OCI-LY7 (cell line): ENCODE measurements at regions not wholly inside any gene's neighbourhood (a gene's known extent, or its start where the extent isn't known, plus 50 kb on each side); places are given as distances from the start of the nearest gene placed in this dataset.

Experiments
- BruUV-seq: library from RNA; stranded (reverse); fragments of 400-500 nt; replicated peaks from 2 replicates; lab custom pipeline; 2021; lab: Mats Ljungman, UMichigan
- CTCF ChIA-PET: fragments of 300-600 bp; sonication (Branson Sonifier 250); formaldehyde crosslinking; loops from one replicate; lab custom pipeline; 2022; ENCODE audit warnings: antibody characterized with exemption; ENCODE audit not compliant: unreplicated experiment; lab: Charles Lee
- POLR2A ChIA-PET: fragments of 300-600 bp; sonication (Branson Sonifier 250); formaldehyde crosslinking; loops from one replicate; lab custom pipeline; 2022; ENCODE audit warnings: antibody characterized with exemption; lab: Charles Lee
- DNase-seq: peaks from one replicate; pipeline ENCODE4 v3.0.0-alpha.2; 2015; ENCODE audit warnings: low spot score
- H2AFZ ChIP-seq: fragments of 200-600 bp; sonication (generic), shearing (Covaris generic); 2 replicates; pipeline ENCODE4 v1.6.1; 2014; ENCODE audit warnings: mild to moderate bottlenecking, antibody characterized with exemption, low read length, moderate library complexity
- H3K27ac ChIP-seq: fragments of 200-600 bp; sonication (generic); 2 replicates; pipeline ENCODE4 v1.5.1; 2014; ENCODE audit warnings: mixed run types, low read depth, mild to moderate bottlenecking, moderate library complexity, low read length, inconsistent platforms; ENCODE audit not compliant: poor library complexity, severe bottlenecking
- H3K36me3 ChIP-seq: fragments of 200-600 bp; sonication (generic); 2 replicates; pipeline ENCODE4 v1.6.1; 2014; ENCODE audit warnings: mild to moderate bottlenecking, antibody characterized with exemption, low read length, moderate library complexity, mixed read lengths; ENCODE audit not compliant: insufficient read depth
- H3K4me1 ChIP-seq: fragments of 200-600 bp; sonication (generic); 2 replicates; pipeline ENCODE4 v1.5.1; 2014; ENCODE audit warnings: mild to moderate bottlenecking, low read length; ENCODE audit not compliant: insufficient read depth, poor library complexity, severe bottlenecking
- H3K4me2 ChIP-seq: fragments of 200-600 bp; sonication (generic); 2 replicates; pipeline ENCODE4 v1.6.1; 2014; ENCODE audit warnings: mild to moderate bottlenecking, low read length
- H3K4me3 ChIP-seq: fragments of 200-600 bp; sonication (generic); 2 replicates; pipeline ENCODE4 v1.5.1; 2014; ENCODE audit warnings: mild to moderate bottlenecking, low read depth, low read length; ENCODE audit not compliant: poor library complexity, severe bottlenecking
- H3K79me2 ChIP-seq: fragments of 200-600 bp; sonication (generic); 2 replicates; pipeline ENCODE4 v1.6.1; 2016; ENCODE audit warnings: low read depth, mild to moderate bottlenecking, low read length, moderate library complexity, mixed read lengths; ENCODE audit not compliant: insufficient read depth
- H3K9me2 ChIP-seq: fragments of 200-600 bp; sonication (generic); 2 replicates; pipeline ENCODE4 v1.6.1; 2016; ENCODE audit warnings: mild to moderate bottlenecking, low read length, mixed read lengths; ENCODE audit not compliant: insufficient read depth
- H3K9me3 ChIP-seq: fragments of 200-600 bp; sonication (generic); 2 replicates; pipeline ENCODE4 v1.6.1; 2014; ENCODE audit warnings: mild to moderate bottlenecking, mixed run types, low read length, mixed read lengths
- H4K20me1 ChIP-seq: fragments of 200-600 bp; sonication (generic); 2 replicates; pipeline ENCODE4 v1.6.1; 2014; ENCODE audit warnings: mild to moderate bottlenecking, antibody characterized with exemption, low read length, moderate library complexity, mixed read lengths; ENCODE audit not compliant: insufficient read depth
- EZH2phosphoT487 ChIP-seq: fragments of 200-600 bp; sonication (generic); IDR thresholded peaks from 2 replicates; pipeline ENCODE4 v1.6.1; 2018; ENCODE audit warnings: low read depth, borderline replicate concordance, mild to moderate bottlenecking, mixed run types, antibody characterized with exemption, low read length, moderate library complexity, mixed read lengths
- intact Hi-C: fragments of 100-400 bp; cut with micrococcal nuclease; formaldehyde crosslinking; loops from one replicate; pipeline ENCODE4 v1.10.0; 2022; ENCODE audit not compliant: unreplicated experiment
- TF ChIP-seq, protein P1 (sequence below): fragments of 200-600 bp; sonication (generic); conservative IDR thresholded peaks from 2 replicates; pipeline ENCODE4 v1.5.1; 2014; ENCODE audit warnings: mild to moderate bottlenecking, antibody characterized with exemption, low read length, moderate library complexity, mixed read lengths

DNA sequence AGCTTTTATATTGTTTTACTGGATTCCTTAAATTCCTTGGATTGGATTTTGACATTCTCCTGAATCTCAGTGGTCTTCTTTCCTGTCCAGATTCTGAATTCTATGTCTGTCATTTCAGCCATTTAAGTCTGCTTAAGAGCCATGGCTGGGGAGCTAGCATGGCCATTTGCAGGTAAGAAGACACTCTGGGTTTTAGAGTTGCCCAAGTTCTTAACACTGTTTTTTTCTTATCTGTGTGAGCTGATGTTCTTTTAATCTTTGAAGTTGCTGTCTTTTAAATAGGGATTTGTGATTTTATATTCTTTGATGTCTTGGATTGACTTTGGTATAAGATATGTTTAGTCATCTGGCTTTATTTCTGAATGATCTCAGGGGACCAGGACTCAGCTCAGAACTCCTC, 677.2 kb downstream of the CCDC85A start:
- no peak for DNase-seq
- Histone ChIP-seq H3K4me3 (no peak overlapping the region), H3K27ac (no peak overlapping the region), H2AFZ (no peak overlapping the region), H3K79me2 (no peaks in the 10 kb centered on the region), H3K4me1 (no peaks in the 10 kb centered on the region), H3K9me2 (no peaks in the 10 kb centered on the region), H4K20me1 (no peaks in the 10 kb centered on the region), H3K36me3 (no peaks in the 10 kb centered on the region), H3K4me2 (no peak overlapping the region), H3K9me3 (no peaks in the 10 kb centered on the region)
- TF ChIP-seq EZH2phosphoT487, result no peak
- TF ChIP-seq, protein P1, sequence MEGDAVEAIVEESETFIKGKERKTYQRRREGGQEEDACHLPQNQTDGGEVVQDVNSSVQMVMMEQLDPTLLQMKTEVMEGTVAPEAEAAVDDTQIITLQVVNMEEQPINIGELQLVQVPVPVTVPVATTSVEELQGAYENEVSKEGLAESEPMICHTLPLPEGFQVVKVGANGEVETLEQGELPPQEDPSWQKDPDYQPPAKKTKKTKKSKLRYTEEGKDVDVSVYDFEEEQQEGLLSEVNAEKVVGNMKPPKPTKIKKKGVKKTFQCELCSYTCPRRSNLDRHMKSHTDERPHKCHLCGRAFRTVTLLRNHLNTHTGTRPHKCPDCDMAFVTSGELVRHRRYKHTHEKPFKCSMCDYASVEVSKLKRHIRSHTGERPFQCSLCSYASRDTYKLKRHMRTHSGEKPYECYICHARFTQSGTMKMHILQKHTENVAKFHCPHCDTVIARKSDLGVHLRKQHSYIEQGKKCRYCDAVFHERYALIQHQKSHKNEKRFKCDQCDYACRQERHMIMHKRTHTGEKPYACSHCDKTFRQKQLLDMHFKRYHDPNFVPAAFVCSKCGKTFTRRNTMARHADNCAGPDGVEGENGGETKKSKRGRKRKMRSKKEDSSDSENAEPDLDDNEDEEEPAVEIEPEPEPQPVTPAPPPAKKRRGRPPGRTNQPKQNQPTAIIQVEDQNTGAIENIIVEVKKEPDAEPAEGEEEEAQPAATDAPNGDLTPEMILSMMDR, result no peak
- intact Hi-C loops, result no loop called here
- BruUV-seq, result no TSS peak
- POLR2A ChIA-PET, result no interaction called here
- CTCF ChIA-PET, result no interaction called here

DNA sequence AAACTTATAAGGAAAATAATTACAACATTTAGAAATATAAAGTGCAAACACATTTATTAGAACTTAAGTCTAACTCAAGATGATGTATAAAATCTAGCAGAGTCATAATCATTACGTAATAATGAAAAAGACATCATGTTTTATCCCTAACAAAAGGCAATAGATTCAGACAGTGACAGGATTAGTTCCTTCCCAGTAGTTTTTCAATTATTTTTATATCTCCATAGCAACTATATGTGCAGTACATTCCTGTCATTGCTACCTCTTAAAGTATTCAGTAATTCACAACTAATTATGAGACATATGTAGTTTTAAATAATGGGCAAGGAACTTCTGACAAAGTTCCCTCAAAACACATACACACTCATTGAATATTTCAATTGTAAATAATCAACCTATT, 687.9 kb downstream of the CCDC85A start:
- Histone ChIP-seq H3K4me1 (no peaks in the 10 kb centered on the region), H3K4me3 (no peak overlapping the region), H3K9me3 (no peaks in the 10 kb centered on the region), H3K79me2 (no peaks in the 10 kb centered on the region), H2AFZ (no peak overlapping the region), H3K9me2 (no peaks in the 10 kb centered on the region), H3K4me2 (no peak overlapping the region), H4K20me1 (no peaks in the 10 kb centered on the region), H3K36me3 (no peaks in the 10 kb centered on the region), H3K27ac (no peak overlapping the region)
- ChIA-PET CTCF (no interaction called here), POLR2A (no interaction called here)
- no TSS peak for BruUV-seq
- DNase-seq, result no peak
- TF ChIP-seq, protein P1, result no peak
- no peak for TF ChIP-seq EZH2phosphoT487
- intact Hi-C loops, result no loop called here

DNA sequence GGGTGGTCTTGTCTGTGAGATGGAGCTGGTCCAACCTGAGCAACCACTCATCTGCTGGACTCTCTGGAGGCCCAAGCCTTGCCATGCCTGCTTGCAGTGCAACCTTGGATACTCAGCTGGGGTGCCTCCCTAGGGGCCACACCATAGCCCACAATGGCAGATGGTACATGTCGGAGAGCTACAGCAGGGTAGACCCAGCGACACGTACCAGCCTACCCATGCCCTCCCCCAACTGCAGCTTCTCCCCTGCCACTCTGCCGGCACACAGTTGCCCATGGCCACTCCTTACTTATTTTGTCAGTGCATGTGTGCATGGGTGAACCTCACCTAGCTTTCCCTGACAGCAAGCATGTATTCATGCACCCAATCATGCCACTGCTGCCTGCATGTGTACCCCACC, 690.9 kb downstream of the CCDC85A start:
- Histone ChIP-seq H4K20me1 (no peaks in the 10 kb centered on the region), H3K79me2 (no peaks in the 10 kb centered on the region), H2AFZ (no peak overlapping the region), H3K4me1 (no peaks in the 10 kb centered on the region), H3K4me2 (no peak overlapping the region), H3K27ac (no peak overlapping the region), H3K4me3 (no peak overlapping the region), H3K9me2 (no peaks in the 10 kb centered on the region), H3K36me3 (no peaks in the 10 kb centered on the region), H3K9me3 (no peaks in the 10 kb centered on the region)
- intact Hi-C loops, result no loop called here
- no TSS peak for BruUV-seq
- no peak for TF ChIP-seq EZH2phosphoT487
- TF ChIP-seq, protein P1, result no peak
- DNase-seq, result no peak
- ChIA-PET POLR2A (no interaction called here), CTCF (no interaction called here)
